ENCODE measurements at regions not wholly inside any gene's neighbourhood (a gene's known extent, or its start where the extent isn't known, plus 50 kb on each side); places are given as distances from the start of the nearest gene placed in this dataset.

DNA sequence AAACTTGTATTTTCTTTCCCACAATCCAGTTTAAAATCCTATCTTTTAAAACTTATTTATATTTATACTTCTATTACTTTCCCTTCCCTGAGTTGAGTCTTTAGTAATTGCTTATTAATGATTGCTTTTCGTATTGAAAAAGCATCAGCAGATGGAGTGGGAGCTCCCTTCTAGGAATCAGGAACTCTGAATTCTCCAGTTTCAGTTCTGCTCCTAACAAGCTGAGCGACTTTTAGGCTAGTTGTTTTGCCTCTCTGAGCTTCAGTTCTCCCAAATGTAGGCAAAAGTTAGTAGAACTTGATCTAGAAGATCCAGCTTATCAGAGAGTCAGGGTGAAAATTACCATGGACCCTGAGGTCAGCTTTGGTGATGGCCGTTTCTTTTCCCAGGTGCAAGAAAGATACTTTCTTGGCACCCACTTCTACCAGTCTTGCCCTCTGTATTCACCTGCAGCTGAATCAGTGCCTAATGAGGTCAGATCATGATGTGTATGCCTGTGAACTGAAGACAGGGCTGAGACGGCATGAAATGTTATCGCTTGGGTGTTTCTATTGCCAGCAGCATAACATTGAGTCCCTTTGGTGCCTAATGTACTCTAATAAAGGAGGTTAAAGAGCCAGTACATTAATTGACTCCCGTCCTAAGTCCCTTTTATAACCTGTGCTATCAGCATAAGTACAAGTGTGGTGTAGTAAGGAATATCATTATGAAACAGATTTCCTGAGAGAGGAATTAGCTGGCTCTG lies 194.5 kb upstream of the TBC1D5 start:
- Histone ChIP-seq H3K4me3 (no peak overlapping the region), H3K27ac (no peak overlapping the region), H3K36me3 (no peaks in the 10 kb centered on the region), H3K4me1 (ENCODE audit: low read depth) (peaks cover 25% of the 10 kb centered on the region), H3K9me3 (ENCODE audit: low read depth) (no peaks in the 10 kb centered on the region), H3K27me3 (no peaks in the 10 kb centered on the region)
- TF ChIP-seq, protein P1, sequence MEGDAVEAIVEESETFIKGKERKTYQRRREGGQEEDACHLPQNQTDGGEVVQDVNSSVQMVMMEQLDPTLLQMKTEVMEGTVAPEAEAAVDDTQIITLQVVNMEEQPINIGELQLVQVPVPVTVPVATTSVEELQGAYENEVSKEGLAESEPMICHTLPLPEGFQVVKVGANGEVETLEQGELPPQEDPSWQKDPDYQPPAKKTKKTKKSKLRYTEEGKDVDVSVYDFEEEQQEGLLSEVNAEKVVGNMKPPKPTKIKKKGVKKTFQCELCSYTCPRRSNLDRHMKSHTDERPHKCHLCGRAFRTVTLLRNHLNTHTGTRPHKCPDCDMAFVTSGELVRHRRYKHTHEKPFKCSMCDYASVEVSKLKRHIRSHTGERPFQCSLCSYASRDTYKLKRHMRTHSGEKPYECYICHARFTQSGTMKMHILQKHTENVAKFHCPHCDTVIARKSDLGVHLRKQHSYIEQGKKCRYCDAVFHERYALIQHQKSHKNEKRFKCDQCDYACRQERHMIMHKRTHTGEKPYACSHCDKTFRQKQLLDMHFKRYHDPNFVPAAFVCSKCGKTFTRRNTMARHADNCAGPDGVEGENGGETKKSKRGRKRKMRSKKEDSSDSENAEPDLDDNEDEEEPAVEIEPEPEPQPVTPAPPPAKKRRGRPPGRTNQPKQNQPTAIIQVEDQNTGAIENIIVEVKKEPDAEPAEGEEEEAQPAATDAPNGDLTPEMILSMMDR (IDR thresholded peaks at IDR 0.05; ENCODE audit: low read depth, low read length) = no peak
- no peak for DNase-seq (ENCODE audit: low read depth in 1 of 2, low spot score in 1 of 2)

GRCh38 chr3:17935222-17935621 lies 192.8 kb upstream of the TBC1D5 start:
- TF ChIP-seq, protein P1 (IDR thresholded peaks at IDR 0.05; ENCODE audit: low read depth, low read length) = no peak
- Histone ChIP-seq H3K4me1 (ENCODE audit: low read depth) (peaks cover 25% of the 10 kb centered on the region), H3K4me3 (no peak overlapping the region), H3K27ac (no peak overlapping the region), H3K9me3 (ENCODE audit: low read depth) (no peaks in the 10 kb centered on the region), H3K27me3 (no peaks in the 10 kb centered on the region), H3K36me3 (no peaks in the 10 kb centered on the region)
- peak; percentile 11 to 64 for DNase-seq (ENCODE audit: low read depth in 1 of 2, low spot score in 1 of 2)

DNA sequence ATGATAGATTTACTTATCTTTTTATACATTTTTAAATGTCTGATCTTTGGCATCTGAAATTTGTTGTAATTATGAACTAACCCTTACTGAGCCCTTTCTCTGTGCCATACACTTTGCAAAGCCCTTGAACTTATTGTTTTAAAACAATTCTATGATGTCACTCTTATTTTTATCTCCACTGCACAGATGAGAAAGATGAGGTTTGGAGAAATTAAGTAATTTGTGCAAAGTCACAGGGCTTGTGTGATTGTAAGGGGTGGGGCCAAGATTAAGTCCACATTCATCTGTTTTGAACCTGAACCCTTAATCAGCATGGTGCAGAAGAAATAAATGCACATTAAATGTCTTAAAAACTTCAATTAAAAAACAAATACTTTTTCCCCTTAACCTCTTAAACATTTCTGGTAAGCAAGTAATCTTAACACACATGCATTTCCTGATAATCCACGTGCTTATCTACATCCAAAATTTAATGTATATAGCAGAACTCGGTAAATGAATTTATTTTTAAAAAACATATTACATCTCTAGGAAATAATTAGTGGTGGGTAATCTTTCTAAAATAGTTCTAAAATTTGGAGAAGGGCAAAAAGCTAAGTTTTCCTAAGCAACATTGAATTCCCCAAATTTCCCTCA lies 189.8 kb upstream of the TBC1D5 start:
- Histone ChIP-seq H3K27me3 (no peaks in the 10 kb centered on the region), H3K4me3 (no peak overlapping the region), H3K4me1 (ENCODE audit: low read depth) (peaks cover 17% of the 10 kb centered on the region), H3K27ac (no peak overlapping the region), H3K9me3 (ENCODE audit: low read depth) (no peaks in the 10 kb centered on the region), H3K36me3 (no peaks in the 10 kb centered on the region)
- TF ChIP-seq, protein P1 (IDR thresholded peaks at IDR 0.05; ENCODE audit: low read depth, low read length) = no peak
- no peak for DNase-seq (ENCODE audit: low read depth in 1 of 2, low spot score in 1 of 2)

- Histone ChIP-seq H3K36me3 (no peaks in the 10 kb centered on the region), H3K4me1 (ENCODE audit: low read depth) (peaks cover 15% of the 10 kb centered on the region)
Observed at GRCh38 chr3:17931131-17931530, 188.7 kb upstream of the TBC1D5 start.

GRCh38 chr3:17928502-17929145 lies 186.2 kb upstream of the TBC1D5 start:
- Histone ChIP-seq H3K4me3 (no peak overlapping the region), H3K4me1 (ENCODE audit: low read depth) (no peaks in the 10 kb centered on the region), H3K27ac (no peak overlapping the region), H3K9me3 (ENCODE audit: low read depth) (no peaks in the 10 kb centered on the region), H3K27me3 (no peaks in the 10 kb centered on the region), H3K36me3 (no peaks in the 10 kb centered on the region)
- TF ChIP-seq, protein P1 (IDR thresholded peaks at IDR 0.05; ENCODE audit: low read depth, low read length) = no peak
- no peak for DNase-seq (ENCODE audit: low read depth in 1 of 2, low spot score in 1 of 2)

More at GRCh38 chr3:17931131-17931530, 188.7 kb upstream of the TBC1D5 start:
- no peaks in the 10 kb centered on the region for H3K9me3 ChIP-seq (ENCODE audit: low read depth)
- H3K4me3 ChIP-seq = no peak overlapping the region
- TF ChIP-seq, protein P1 (IDR thresholded peaks at IDR 0.05; ENCODE audit: low read depth, low read length) = no peak
- H3K27ac ChIP-seq = no peak overlapping the region
- no peaks in the 10 kb centered on the region for H3K27me3 ChIP-seq
- no peak for DNase-seq (ENCODE audit: low read depth in 1 of 2, low spot score in 1 of 2)

Measured in cardiac muscle cell (in vitro differentiated cells and primary cell).